ENCODE measurements at regions not wholly inside any gene's neighbourhood (a gene's known extent, or its start where the extent isn't known, plus 50 kb on each side); places are given as distances from the start of the nearest gene placed in this dataset.

DNA sequence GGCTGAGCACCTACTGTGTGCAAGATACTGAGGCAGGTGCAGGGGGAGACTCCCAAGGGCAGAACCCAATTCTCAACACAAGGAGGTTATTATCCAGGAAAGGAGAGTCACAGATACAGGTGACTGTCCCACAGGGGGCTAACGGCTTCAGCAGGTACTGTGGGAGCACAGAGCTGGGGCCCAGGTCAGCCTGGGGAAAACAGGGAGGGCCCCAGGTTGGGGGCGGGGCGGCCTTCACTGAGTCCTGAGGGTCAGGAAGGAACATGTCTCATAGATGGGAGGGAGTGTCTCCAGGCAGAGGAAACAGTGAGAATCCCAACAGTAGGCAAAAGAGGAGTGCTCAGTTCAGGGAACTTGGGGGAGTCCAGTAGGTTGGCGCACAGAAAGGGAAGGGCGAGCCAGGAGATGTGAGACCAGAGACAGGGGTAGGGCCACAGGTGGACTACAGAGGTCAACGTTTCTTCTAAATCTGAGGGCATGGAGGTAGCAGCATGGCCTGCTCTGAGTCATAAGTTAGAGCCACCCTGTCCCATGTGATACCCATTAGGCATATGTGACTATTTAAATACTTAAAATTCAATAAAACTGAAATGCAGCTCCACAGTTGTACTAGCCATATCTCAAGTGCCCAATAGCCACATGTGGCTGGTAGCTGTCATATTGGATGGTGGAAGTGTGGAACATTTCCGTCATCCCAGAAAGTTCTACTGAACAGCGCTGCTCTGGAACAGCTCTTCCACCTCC lies 157.2 kb downstream of the TTC32 start:
- no peak for TF ChIP-seq GATA2 (IDR thresholded peaks at IDR 0.05; ENCODE audit: low read depth, low read length)
- no peak for TF ChIP-seq GATA3 (IDR thresholded peaks at IDR 0.05; ENCODE audit: low read depth, low read length)

DNA sequence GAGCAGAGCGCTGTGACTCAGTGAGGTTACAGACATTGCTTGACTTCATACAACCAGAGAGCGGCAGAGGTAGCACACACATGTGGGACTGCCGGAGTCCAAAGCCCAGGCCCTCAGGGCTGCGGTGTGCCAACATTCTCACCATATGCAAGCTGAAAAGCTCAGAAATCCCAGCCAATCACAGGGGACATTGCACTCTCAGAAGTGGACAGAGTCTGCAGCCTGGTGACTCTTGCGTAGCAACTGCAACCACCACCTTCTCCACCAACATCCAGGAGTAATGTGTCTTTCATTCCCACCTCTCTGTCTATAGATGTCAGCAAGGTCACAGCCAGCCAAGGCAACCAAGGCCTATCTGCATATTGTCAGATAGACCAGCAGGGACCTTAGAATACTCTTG lies 158.1 kb downstream of the TTC32 start:
- no peak for TF ChIP-seq GATA3 (IDR thresholded peaks at IDR 0.05; ENCODE audit: low read depth, low read length)
- TF ChIP-seq GATA2 (IDR thresholded peaks at IDR 0.05; ENCODE audit: low read depth, low read length) = no peak

DNA sequence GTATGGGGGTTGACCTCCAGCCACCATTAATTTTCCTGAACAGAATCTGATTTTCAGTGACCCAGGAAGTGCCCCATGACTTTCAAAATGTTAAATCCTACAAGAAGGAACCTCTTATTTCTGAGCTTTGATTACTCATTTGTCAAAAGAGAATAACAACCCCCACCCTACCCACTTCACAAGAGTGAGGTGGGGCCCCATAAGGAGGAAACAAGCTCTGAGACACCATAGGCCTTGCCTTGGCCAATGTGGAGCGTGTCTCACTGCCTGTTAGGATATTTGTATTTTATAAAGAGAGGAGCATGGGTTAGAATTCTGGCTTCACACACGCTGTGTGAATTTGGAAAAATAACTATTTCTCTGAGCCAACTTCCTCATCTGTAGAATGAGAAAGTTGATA lies 158.9 kb downstream of the TTC32 start:
- TF ChIP-seq GATA3 (IDR thresholded peaks at IDR 0.05; ENCODE audit: low read depth, low read length) (no peak), GATA2 (IDR thresholded peaks at IDR 0.05; ENCODE audit: low read depth, low read length) (no peak)

DNA sequence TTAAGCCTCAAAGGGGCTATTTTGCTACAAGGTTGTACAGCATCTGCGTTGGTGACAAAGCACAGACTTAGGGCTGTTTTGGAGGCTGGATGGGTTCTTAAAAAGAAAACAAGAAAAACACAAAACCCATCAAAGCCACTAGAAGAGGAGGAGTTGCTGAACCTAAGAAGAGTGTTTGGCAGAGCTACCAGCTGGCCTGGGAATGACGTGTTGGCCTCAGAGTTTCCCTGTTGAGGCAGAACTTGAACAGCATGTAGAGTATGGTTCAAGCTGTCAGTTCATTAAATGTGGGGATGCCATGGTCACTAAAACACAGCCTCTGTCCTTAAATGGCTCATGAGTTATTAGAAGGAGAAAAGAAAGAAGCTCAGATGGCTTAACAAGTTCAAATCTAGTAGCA lies 162.5 kb downstream of the TTC32 start:
- TF ChIP-seq GATA2 (IDR thresholded peaks at IDR 0.05; ENCODE audit: low read depth, low read length) (no peak), GATA3 (IDR thresholded peaks at IDR 0.05; ENCODE audit: low read depth, low read length) (no peak)

DNA sequence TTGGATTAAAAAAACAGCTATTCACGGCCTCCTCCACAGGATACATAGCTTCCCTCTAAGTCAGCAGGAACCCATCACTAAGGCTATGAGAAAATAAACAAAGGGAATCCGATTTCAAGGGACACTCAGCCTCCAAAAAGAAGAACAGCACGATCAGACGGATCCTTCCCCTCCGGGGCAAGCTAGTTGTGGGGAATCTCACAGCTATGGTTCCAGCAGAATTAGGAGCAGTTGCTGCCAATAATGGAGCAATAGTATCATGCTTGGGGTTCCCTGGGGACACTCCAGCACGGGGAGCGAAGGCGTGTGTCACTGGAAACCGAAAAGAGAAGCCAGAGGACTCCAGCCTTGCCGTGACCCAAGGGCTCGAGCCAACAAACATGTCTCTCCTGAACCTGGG lies 163.1 kb downstream of the TTC32 start:
- TF ChIP-seq GATA2 (IDR thresholded peaks at IDR 0.05; ENCODE audit: low read depth, low read length) (no peak), GATA3 (IDR thresholded peaks at IDR 0.05; ENCODE audit: low read depth, low read length) (no peak)

DNA sequence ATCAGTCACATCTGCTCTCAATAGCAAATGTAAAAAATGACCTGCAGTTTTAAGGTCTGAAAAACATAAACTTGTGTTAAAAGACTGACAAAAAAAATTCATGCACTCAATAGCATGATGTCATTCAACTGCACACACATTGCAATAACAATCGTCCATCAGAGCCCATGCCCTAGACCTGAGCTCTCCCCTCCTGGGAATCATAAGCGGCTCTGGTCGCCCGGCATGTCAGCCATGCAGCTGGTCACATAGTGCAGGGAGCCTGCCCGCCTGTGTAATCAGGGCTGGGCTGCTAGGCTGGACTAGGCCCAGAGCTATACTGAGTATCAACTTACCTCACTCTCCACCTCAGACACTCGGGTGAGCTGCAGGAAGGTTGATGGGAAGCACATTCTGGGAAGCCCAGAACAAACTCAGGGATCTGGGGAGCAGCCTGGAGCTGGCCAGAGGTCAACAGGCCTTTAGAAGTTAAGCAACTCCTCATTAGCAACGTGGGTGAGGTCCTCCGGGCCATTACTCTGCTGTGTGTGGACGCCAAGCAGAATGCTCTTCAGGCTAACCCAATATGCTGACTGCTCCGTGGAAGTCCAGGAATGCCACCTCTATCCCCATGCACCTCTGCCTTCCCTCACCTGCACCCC lies 165.5 kb downstream of the TTC32 start:
- TF ChIP-seq GATA3 (IDR thresholded peaks at IDR 0.05; ENCODE audit: low read depth, low read length) (no peak), GATA2 (IDR thresholded peaks at IDR 0.05; ENCODE audit: low read depth, low read length) (no peak)

DNA sequence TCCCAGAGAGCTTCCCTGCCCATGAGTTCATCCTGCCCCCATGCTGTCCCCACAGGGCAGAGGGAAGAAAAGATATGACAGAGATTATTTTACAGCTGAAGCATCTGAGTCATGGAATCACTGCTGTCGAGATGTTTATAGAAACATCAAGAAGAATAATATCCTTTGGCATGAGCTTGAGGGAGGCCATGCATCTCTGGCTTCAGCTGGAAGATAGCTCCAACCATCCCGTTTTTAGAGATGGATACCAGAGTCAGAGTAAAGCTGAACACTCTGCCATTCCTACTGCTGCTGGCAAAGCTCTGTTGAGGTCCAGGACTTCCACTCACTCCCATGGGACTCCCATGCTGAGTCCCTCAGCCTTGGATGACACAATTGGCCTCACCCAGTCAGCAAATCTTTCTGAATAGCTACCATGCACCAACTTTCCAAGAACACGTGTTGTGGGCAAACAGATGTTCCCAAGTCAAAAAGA lies 167.8 kb downstream of the TTC32 start:
- no peak for TF ChIP-seq GATA3 (IDR thresholded peaks at IDR 0.05; ENCODE audit: low read depth, low read length)
- TF ChIP-seq GATA2 (IDR thresholded peaks at IDR 0.05; ENCODE audit: low read depth, low read length) = no peak

DNA sequence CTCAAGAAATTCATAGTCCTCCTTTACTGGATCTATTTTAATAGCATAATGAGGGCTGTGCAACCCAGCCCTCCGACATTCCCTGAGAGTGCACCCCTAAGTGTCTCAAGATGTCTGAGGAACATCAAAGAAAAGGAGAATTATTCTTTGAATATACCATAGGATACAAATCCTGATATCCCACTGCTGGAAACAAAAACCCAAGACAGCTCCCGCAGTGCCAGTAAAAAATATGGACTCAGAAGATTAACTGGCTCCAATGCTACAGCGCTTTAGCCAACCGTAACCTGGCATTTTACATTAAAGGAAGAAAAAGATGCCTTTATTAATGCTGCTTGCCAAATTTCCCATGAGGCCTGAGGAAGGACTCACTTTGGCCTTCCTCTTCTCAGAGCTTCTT lies 168.4 kb downstream of the TTC32 start:
- TF ChIP-seq GATA2 (IDR thresholded peaks at IDR 0.05; ENCODE audit: low read depth, low read length) (no peak), GATA3 (IDR thresholded peaks at IDR 0.05; ENCODE audit: low read depth, low read length) (no peak)

GRCh38 chr2:19732255-19732654 lies 169.5 kb downstream of the TTC32 start:
- no peak for TF ChIP-seq GATA3 (IDR thresholded peaks at IDR 0.05; ENCODE audit: low read depth, low read length)
- TF ChIP-seq GATA2 (IDR thresholded peaks at IDR 0.05; ENCODE audit: low read depth, low read length) = no peak

- TF ChIP-seq GATA2 (IDR thresholded peaks at IDR 0.05; ENCODE audit: low read depth, low read length) (no peak), GATA3 (IDR thresholded peaks at IDR 0.05; ENCODE audit: low read depth, low read length) (no peak)
Measured at GRCh38 chr2:19731515-19731914, 170.3 kb downstream of the TTC32 start.

GRCh38 chr2:19731037-19731436 lies 170.7 kb downstream of the TTC32 start:
- no peak for TF ChIP-seq GATA3 (IDR thresholded peaks at IDR 0.05; ENCODE audit: low read depth, low read length)
- TF ChIP-seq GATA2 (IDR thresholded peaks at IDR 0.05; ENCODE audit: low read depth, low read length) = no peak

DNA sequence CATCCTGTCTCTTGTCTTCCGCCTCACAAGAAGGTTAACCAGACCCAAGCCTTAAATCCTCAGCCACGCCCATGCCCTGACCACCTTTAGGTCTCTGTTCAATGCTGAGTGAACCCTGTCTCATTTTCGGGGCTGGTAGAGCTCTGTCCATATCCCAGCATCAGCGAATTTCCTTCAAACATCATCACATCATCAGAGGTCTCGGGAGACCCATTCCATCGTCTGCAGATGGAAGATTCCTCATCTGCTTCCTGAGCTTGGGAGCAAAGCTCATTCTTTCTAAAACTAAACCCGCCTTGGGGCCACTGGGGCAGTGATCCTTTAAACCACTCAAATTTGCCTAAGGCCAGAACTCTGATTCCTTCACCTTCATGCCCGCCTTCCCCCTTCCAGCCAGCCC lies 173.7 kb downstream of the TTC32 start:
- TF ChIP-seq GATA3 (IDR thresholded peaks at IDR 0.05; ENCODE audit: low read depth, low read length) (no peak), GATA2 (IDR thresholded peaks at IDR 0.05; ENCODE audit: low read depth, low read length) (no peak)

- TF ChIP-seq GATA3 (IDR thresholded peaks at IDR 0.05; ENCODE audit: low read depth, low read length) = no peak
- TF ChIP-seq GATA2 (IDR thresholded peaks at IDR 0.05; ENCODE audit: low read depth, low read length) = no peak
Measured at GRCh38 chr2:19725392-19725791, 176.4 kb downstream of the TTC32 start.

DNA sequence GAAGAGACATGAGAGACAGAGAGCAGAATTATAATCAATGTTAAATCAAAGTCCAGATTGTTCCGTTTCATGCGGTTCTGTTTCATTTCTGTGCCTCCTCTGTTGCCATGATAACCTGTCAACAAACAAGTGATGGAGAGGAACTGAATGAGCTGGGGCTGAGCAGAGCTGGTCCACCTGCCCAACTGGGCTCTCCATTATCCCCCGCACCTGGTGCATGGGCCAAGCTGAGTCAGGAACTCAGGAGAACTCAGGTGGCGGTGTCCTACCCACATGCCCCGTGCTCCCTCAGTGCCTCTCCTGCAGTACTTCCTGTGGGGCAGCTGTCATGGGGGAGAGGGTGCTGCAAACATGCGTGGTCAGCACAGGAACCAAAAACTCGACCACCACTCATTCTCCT lies 178.8 kb downstream of the TTC32 start:
- TF ChIP-seq GATA2 (IDR thresholded peaks at IDR 0.05; ENCODE audit: low read depth, low read length) (no peak), GATA3 (IDR thresholded peaks at IDR 0.05; ENCODE audit: low read depth, low read length) (no peak)

DNA sequence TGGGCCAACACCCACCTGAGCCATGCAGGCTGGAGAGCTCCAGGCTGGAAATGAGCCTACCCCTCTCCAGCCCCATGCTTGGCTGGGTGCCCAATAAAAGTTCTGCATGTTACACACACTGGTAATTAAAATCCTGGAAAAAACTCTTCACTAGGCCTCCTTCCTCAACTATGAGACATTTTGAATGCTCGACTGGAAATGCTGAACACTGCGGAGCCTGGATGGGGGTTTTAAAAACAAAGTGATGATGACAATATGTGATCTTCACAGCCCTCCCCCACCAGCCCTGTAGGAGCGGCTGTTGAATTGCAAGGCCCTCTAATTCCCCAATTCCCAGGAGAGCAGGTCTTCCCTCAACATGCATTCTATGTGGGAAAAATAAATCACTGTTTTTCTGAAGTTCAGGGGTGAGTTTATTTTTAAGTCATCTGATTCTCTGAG lies 179.2 kb downstream of the TTC32 start:
- TF ChIP-seq GATA2 (IDR thresholded peaks at IDR 0.05; ENCODE audit: low read depth, low read length) = no peak
- TF ChIP-seq GATA3 (IDR thresholded peaks at IDR 0.05; ENCODE audit: low read depth, low read length) = no peak
